Effector memory CD8-positive, alpha-beta T cell (primary cell): ENCODE measurements at regions not wholly inside any gene's neighbourhood (a gene's known extent, or its start where the extent isn't known, plus 50 kb on each side); places are given as distances from the start of the nearest gene placed in this dataset.

Experiments used
- ATAC-seq: fragments of 150-1000 bp; cut with Tn5 transposase; replicated peaks from 2 replicates; pipeline ENCODE4 v1.10.0; 2021; ENCODE audit warnings: mild to moderate bottlenecking, moderate library complexity
- DNase-seq, 3 experiments: peaks; one replicate each; pipeline ENCODE4 v3.0.0; 2021
- H3K27ac Mint-ChIP-seq, 2 donors: one replicate each; pipeline ENCODE4 v1.8.0; 2022; ENCODE audit warnings: mild to moderate bottlenecking in 2 of 2, mixed read lengths in 2 of 2, moderate library complexity in 2 of 2
- H3K27me3 Mint-ChIP-seq, 2 donors: one replicate each; pipeline ENCODE4 v1.8.0; 2022; ENCODE audit warnings: mixed read lengths in 2 of 2
- H3K36me3 Mint-ChIP-seq: one replicate; pipeline ENCODE4 v1.8.0; 2022; ENCODE audit warnings: mild to moderate bottlenecking, moderate library complexity, mixed read lengths; ENCODE audit not compliant: insufficient read depth
- H3K4me1 Mint-ChIP-seq, 2 donors: one replicate each; pipeline ENCODE4 v1.8.0; 2022; ENCODE audit warnings: low read depth in 2 of 2, mixed read lengths in 2 of 2
- H3K4me3 Mint-ChIP-seq, 2 donors: one replicate each; pipeline ENCODE4 v1.8.0; 2022; ENCODE audit warnings: mild to moderate bottlenecking in 2 of 2, mixed read lengths in 2 of 2, moderate library complexity in 2 of 2
- H3K9me3 Mint-ChIP-seq, 2 donors: one replicate each; pipeline ENCODE4 v1.8.0; 2022; ENCODE audit warnings: mixed read lengths in 2 of 2

- Mint-ChIP-seq H3K4me3 (no peak overlapping the region), H3K27ac (no peak overlapping the region), H3K36me3 (no peaks in the 10 kb centered on the region), H3K4me1 (no peaks in the 10 kb centered on the region), H3K9me3 (no peaks in the 10 kb centered on the region), H3K27me3 (peaks cover 47 to 51% of the 10 kb centered on the region in 2 donors)
- DNase-seq (no peak), ATAC-seq (no peak)
These were observed 155.0 kb downstream of the SETD4 start for GRCh38 chr21:35905096-35905962.

GRCh38 chr21:35900539-35900938 is 159.8 kb downstream of the SETD4 start:
- H3K4me1 Mint-ChIP-seq = no peaks in the 10 kb centered on the region
- ATAC-seq (no peak), DNase-seq (no peak)
- no peak overlapping the region for H3K4me3 Mint-ChIP-seq
- no peaks in the 10 kb centered on the region for H3K9me3 Mint-ChIP-seq
- peaks cover 47 to 67% of the 10 kb centered on the region in 2 donors for H3K27me3 Mint-ChIP-seq
- H3K36me3 Mint-ChIP-seq = no peaks in the 10 kb centered on the region
- H3K27ac Mint-ChIP-seq = no peak overlapping the region

- H3K4me3 Mint-ChIP-seq = no peak overlapping the region
- ATAC-seq (no peak), DNase-seq (no peak)
These were observed 164.3 kb downstream of the SETD4 start for GRCh38 chr21:35896060-35896459.

GRCh38 chr21:35895598-35895997 is 164.7 kb downstream of the SETD4 start:
- H3K4me1 Mint-ChIP-seq = no peaks in the 10 kb centered on the region
- no peak overlapping the region for H3K27ac Mint-ChIP-seq
- H3K36me3 Mint-ChIP-seq = no peaks in the 10 kb centered on the region
- ATAC-seq = no peak
- no peak overlapping the region for H3K4me3 Mint-ChIP-seq
- H3K9me3 Mint-ChIP-seq = no peaks in the 10 kb centered on the region
- H3K27me3 Mint-ChIP-seq = peaks cover 13 to 43% of the 10 kb centered on the region in 2 donors
- DNase-seq = no peak

More at GRCh38 chr21:35896060-35896459, 164.3 kb downstream of the SETD4 start:
- Mint-ChIP-seq H3K27me3 (peaks cover 17 to 43% of the 10 kb centered on the region in 2 donors), H3K27ac (no peak overlapping the region), H3K4me1 (no peaks in the 10 kb centered on the region), H3K9me3 (no peaks in the 10 kb centered on the region), H3K36me3 (no peaks in the 10 kb centered on the region)

GRCh38 chr21:35893156-35893555 is 167.2 kb downstream of the SETD4 start:
- Mint-ChIP-seq H3K27ac (no peak overlapping the region), H3K9me3 (no peaks in the 10 kb centered on the region), H3K27me3 (peaks cover 11 to 28% of the 10 kb centered on the region in 2 donors), H3K4me1 (no peaks in the 10 kb centered on the region), H3K4me3 (no peak overlapping the region), H3K36me3 (no peaks in the 10 kb centered on the region)
- DNase-seq (no peak), ATAC-seq (no peak)

GRCh38 chr21:35886887-35887286 is 173.4 kb downstream of the SETD4 start:
- H3K9me3 Mint-ChIP-seq = no peaks in the 10 kb centered on the region
- no peaks in the 10 kb centered on the region for H3K36me3 Mint-ChIP-seq

GRCh38 chr21:35885942-35886541 is 174.3 kb downstream of the SETD4 start:
- H3K27ac Mint-ChIP-seq = no peak overlapping the region
- H3K4me3 Mint-ChIP-seq = no peak overlapping the region
- H3K36me3 Mint-ChIP-seq = no peaks in the 10 kb centered on the region
- ATAC-seq (no peak), DNase-seq (no peak)
- peaks cover 25 to 30% of the 10 kb centered on the region in 2 donors for H3K27me3 Mint-ChIP-seq
- H3K4me1 Mint-ChIP-seq = no peaks in the 10 kb centered on the region
- no peaks in the 10 kb centered on the region for H3K9me3 Mint-ChIP-seq

More at GRCh38 chr21:35886887-35887286, 173.4 kb downstream of the SETD4 start:
- H3K4me3 Mint-ChIP-seq = no peak overlapping the region
- H3K4me1 Mint-ChIP-seq = no peaks in the 10 kb centered on the region
- DNase-seq (no peak), ATAC-seq (no peak)
- peaks cover 16 to 21% of the 10 kb centered on the region in 2 donors for H3K27me3 Mint-ChIP-seq
- H3K27ac Mint-ChIP-seq = no peak overlapping the region

GRCh38 chr21:35882791-35883240 is 177.5 kb downstream of the SETD4 start:
- Mint-ChIP-seq H3K9me3 (no peaks in the 10 kb centered on the region), H3K4me1 (no peaks in the 10 kb centered on the region), H3K36me3 (no peaks in the 10 kb centered on the region), H3K4me3 (no peak overlapping the region), H3K27me3 (peaks cover 38 to 56% of the 10 kb centered on the region in 2 donors), H3K27ac (no peak overlapping the region)
- DNase-seq (no peak), ATAC-seq (no peak)

GRCh38 chr21:35873441-35873840 is 186.9 kb downstream of the SETD4 start:
- Mint-ChIP-seq H3K9me3 (peaks cover 0 to 2% of the 10 kb centered on the region in 2 donors), H3K27me3 (peaks cover 52 to 72% of the 10 kb centered on the region in 2 donors), H3K36me3 (no peaks in the 10 kb centered on the region), H3K27ac (no peak overlapping the region), H3K4me1 (no peaks in the 10 kb centered on the region), H3K4me3 (no peak overlapping the region)
- DNase-seq = no peak
- ATAC-seq = no peak

- ATAC-seq (no peak), DNase-seq (no peak)
- H3K36me3 Mint-ChIP-seq = no peaks in the 10 kb centered on the region
- H3K4me3 Mint-ChIP-seq = no peak overlapping the region
- no peaks in the 10 kb centered on the region for H3K4me1 Mint-ChIP-seq
- H3K27me3 Mint-ChIP-seq = peaks cover 56 to 66% of the 10 kb centered on the region in 2 donors
- no peak overlapping the region for H3K27ac Mint-ChIP-seq
- peaks cover 0 to 2% of the 10 kb centered on the region in 2 donors for H3K9me3 Mint-ChIP-seq
These were observed 188.4 kb downstream of the SETD4 start for GRCh38 chr21:35871906-35872305.

GRCh38 chr21:35868869-35869223 is 191.5 kb downstream of the SETD4 start:
- Mint-ChIP-seq H3K27ac (no peak overlapping the region), H3K9me3 (no peaks in the 10 kb centered on the region), H3K4me1 (no peaks in the 10 kb centered on the region), H3K4me3 (no peak overlapping the region), H3K27me3 (peaks cover 33 to 41% of the 10 kb centered on the region in 2 donors), H3K36me3 (no peaks in the 10 kb centered on the region)
- ATAC-seq (no peak), DNase-seq (no peak)

GRCh38 chr21:35868005-35868868 is 192.1 kb downstream of the SETD4 start:
- Mint-ChIP-seq H3K4me1 (no peaks in the 10 kb centered on the region), H3K36me3 (no peaks in the 10 kb centered on the region), H3K27ac (no peak overlapping the region), H3K27me3 (peaks cover 33 to 41% of the 10 kb centered on the region in 2 donors), H3K4me3 (no peak overlapping the region), H3K9me3 (no peaks in the 10 kb centered on the region)
- no peak for DNase-seq
- no peak for ATAC-seq

- H3K27me3 Mint-ChIP-seq = peaks cover 15 to 44% of the 10 kb centered on the region in 2 donors
- no peaks in the 10 kb centered on the region for H3K9me3 Mint-ChIP-seq
- H3K4me3 Mint-ChIP-seq = no peak overlapping the region
- no peak overlapping the region for H3K27ac Mint-ChIP-seq
- H3K36me3 Mint-ChIP-seq = no peaks in the 10 kb centered on the region
- no peaks in the 10 kb centered on the region for H3K4me1 Mint-ChIP-seq
- DNase-seq (no peak), ATAC-seq (no peak)
These were observed 196.3 kb downstream of the SETD4 start for GRCh38 chr21:35864039-35864438.
